ENCODE measurements at regions not wholly inside any gene's neighbourhood (a gene's known extent, or its start where the extent isn't known, plus 50 kb on each side); places are given as distances from the start of the nearest gene placed in this dataset.

DNA sequence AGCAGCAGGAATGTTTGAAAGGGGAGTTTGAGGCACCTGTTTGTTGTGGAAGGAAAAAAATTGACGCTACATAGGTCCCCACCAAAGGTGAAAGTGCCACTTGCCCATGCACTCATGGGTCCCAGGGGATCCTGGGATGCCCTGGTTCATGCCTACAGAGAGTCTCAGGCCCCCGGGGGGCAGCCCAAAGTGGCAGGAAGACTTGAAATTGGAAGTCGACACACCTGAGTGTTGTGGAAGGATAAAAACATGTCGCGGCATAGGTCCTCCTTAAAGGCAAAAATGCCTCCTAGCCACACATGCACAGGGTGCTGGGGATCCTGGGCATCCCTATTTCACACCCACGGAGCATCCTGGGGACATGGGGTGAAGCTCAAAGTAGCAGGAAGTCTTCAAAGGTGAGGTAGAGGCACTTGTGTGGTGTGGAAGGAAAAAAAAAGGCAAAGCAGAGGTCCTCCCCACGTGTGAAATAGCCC lies 576.1 kb downstream of the ALG10 start:
- DNase-seq, result no peak
- TF ChIP-seq, protein P1, sequence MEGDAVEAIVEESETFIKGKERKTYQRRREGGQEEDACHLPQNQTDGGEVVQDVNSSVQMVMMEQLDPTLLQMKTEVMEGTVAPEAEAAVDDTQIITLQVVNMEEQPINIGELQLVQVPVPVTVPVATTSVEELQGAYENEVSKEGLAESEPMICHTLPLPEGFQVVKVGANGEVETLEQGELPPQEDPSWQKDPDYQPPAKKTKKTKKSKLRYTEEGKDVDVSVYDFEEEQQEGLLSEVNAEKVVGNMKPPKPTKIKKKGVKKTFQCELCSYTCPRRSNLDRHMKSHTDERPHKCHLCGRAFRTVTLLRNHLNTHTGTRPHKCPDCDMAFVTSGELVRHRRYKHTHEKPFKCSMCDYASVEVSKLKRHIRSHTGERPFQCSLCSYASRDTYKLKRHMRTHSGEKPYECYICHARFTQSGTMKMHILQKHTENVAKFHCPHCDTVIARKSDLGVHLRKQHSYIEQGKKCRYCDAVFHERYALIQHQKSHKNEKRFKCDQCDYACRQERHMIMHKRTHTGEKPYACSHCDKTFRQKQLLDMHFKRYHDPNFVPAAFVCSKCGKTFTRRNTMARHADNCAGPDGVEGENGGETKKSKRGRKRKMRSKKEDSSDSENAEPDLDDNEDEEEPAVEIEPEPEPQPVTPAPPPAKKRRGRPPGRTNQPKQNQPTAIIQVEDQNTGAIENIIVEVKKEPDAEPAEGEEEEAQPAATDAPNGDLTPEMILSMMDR (IDR thresholded peaks at IDR 0.05), result no peak
- Mint-ChIP-seq H3K4me1 (ENCODE audit: low read depth) (no peaks in the 10 kb centered on the region), H3K36me3 (ENCODE audit: low read depth) (peaks cover 19% of the 10 kb centered on the region), H3K27ac (no peak overlapping the region), H3K9me3 (peaks cover 94% of the 10 kb centered on the region), H3K27me3 (ENCODE audit: insufficient read depth) (peaks cover 2% of the 10 kb centered on the region; the same call in 1 of the 2 replicates), H3K4me3 (no peak overlapping the region)

DNA sequence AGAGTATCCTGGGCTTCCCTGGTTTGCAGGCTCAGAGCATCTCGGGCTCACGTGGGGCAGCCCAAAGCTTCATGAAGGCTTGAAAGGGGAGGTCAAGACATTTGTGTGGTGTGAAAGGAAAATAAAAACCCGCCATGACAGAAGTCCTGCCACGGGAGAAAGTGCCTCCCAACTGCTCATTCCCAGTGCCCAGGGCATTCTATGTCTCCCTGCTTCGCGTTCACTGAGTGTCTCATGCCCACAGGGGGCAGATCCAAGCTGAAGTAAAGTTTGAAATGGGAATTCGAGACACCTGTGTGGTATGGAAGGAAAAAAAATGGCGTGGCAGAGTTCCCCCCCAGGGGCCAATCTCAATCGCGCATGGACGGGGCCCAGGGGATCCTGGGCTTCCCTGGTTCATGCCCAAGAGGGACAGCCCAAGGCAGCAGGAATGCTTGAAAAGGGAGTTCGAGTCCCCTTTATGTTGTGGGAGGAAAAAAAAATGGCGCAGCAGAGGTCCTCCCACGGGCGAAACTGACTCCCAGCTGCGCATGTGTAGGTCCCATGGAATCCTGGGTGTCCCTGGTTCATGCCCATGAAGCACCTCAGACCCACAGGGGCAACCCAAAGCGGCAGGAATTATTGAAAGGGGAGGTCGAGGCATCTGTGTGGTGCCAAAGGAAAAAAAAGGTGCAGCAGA lies 576.7 kb downstream of the ALG10 start:
- Mint-ChIP-seq H3K4me3 (no peak overlapping the region), H3K36me3 (ENCODE audit: low read depth) (peaks cover 16% of the 10 kb centered on the region), H3K9me3 (peaks cover 94% of the 10 kb centered on the region), H3K27me3 (ENCODE audit: insufficient read depth) (peaks cover 2% of the 10 kb centered on the region; the same call in 1 of the 2 replicates), H3K4me1 (ENCODE audit: low read depth) (no peaks in the 10 kb centered on the region), H3K27ac (no peak overlapping the region)
- TF ChIP-seq, protein P1 (IDR thresholded peaks at IDR 0.05), result no peak
- DNase-seq, result no peak

DNA sequence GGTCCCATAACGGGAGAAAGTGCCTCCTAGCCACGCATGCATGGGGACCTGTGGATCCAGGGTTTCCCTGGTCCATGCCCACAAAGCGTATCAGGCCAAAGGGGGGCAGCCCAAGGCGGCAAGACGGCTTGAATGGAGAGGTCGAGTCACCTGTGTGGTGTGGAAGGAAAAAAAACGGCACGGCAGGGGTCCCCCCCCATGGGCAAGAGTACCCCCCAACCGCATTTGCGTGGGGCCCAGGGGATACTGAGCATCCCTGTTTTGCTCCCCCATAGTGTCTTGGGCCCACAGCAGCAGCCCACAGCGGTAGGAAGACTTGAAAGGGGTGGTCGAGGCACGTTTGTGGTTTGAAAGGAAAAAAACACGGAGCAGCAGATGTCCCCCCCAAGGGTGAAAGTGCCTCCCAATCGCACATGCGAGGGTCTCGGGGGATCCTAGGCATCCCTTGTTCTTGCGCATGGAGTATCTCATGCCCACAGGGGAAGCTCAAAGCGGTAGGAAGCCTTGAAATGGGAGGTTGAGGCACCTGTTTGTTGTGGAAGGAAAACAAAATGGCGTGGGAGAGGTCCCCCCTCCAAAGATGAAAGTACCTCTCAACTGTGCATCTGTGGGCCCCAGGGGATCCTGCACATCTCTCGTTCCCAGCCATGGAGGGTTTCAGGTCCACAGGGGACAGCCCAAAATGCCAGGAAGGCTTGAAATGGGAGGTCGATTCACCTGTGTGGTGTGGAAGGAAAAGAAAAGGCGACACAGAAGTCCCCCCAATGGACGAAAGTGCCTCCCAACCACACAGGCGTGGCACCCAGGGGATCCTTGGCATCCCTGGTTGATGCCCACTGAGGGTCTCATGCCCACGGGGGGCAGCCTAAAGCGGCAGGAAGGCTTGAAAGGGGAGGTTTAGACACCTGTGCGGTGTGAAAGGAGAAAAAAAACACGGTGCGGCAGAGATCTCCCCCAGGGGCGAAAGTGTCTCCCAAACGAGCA lies 577.5 kb downstream of the ALG10 start:
- H3K4me3 Mint-ChIP-seq, result no peak overlapping the region
- no peak overlapping the region for H3K27ac Mint-ChIP-seq
- H3K9me3 Mint-ChIP-seq, result peaks cover 94% of the 10 kb centered on the region
- TF ChIP-seq, protein P1 (IDR thresholded peaks at IDR 0.05), result no peak
- DNase-seq, result no peak
- H3K36me3 Mint-ChIP-seq (ENCODE audit: low read depth), result peaks cover 16% of the 10 kb centered on the region
- H3K27me3 Mint-ChIP-seq (ENCODE audit: insufficient read depth), result peaks cover 2% of the 10 kb centered on the region; the same call in 1 of the 2 replicates
- no peaks in the 10 kb centered on the region for H3K4me1 Mint-ChIP-seq (ENCODE audit: low read depth)

DNA sequence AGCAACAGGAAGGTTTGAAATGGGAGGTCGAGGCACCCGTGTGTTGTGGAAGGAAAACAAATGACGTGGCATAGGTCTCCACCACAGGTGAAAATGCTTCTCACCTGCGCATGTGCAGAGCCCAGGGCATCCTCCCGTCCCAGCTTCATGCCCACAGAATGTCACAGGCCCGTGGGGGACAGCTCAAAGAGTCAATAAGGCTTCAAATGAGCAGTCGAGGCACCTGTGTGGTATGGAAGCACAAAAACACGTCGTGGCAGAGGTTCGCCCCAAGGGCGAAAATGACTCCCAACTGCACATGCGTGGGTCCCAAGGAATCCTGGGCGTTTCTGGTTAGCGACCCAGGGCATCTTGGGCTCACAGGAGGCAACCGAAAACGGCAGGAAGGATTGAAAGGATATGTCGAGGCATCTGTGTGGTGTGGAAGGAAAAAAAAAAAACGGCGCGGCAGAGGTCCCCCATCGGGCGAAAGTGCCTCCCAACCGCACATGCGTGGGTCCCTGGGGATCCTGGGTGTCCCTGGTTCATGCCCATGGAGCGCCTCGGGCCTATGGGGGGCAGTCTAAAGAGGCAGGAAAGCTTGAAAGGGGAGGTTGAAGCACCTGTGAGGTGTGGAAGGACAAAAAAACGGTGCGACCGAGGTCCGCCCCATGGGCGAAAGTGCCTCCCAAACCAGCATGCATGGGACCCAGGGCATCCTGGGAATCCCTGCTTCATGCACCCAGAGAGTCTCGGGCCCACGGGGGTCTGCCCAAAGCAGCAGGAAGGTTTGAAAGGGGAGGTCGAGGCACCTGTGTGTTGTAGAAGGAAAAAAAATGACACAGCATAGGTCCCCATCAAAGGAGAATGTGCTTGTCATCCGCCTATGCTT lies 578.5 kb downstream of the ALG10 start:
- peaks cover 2% of the 10 kb centered on the region; the same call in 1 of the 2 replicates for H3K27me3 Mint-ChIP-seq (ENCODE audit: insufficient read depth)

More for the DNA sequence above, 578.5 kb downstream of the ALG10 start:
- no peaks in the 10 kb centered on the region for H3K4me1 Mint-ChIP-seq (ENCODE audit: low read depth)
- peaks cover 8% of the 10 kb centered on the region for H3K36me3 Mint-ChIP-seq (ENCODE audit: low read depth)
- H3K4me3 Mint-ChIP-seq, result no peak overlapping the region
- TF ChIP-seq, protein P1 (IDR thresholded peaks at IDR 0.05), result no peak
- no peak for DNase-seq
- H3K27ac Mint-ChIP-seq, result no peak overlapping the region
- H3K9me3 Mint-ChIP-seq, result peaks cover 94% of the 10 kb centered on the region
